Right cardiac atrium (tissue), 5 donors: ENCODE measurements at regions not wholly inside any gene's neighbourhood (a gene's known extent, or its start where the extent isn't known, plus 50 kb on each side); places are given as distances from the start of the nearest gene placed in this dataset.

ENCODE experiments used
- ATAC-seq, 2 donors: fragments of 200-7000 bp; cut with Tn5 transposase; one replicate each; pipeline versions ENCODE4 v1.8.0 to v1.9.1; 2020; ENCODE audit warnings: moderate library complexity in 2 of 2, mild to moderate bottlenecking in 1 of 2
- DNase-seq, 3 donors: peaks; one replicate each; pipeline ENCODE4 v3.0.0-alpha.2; 2020
- H3K27ac ChIP-seq: one replicate; pipeline ENCODE4 v1.5.1; 2013; ENCODE audit warnings: mild to moderate bottlenecking, low read length, control low read depth, moderate library complexity
- H3K27me3 ChIP-seq: one replicate; pipeline ENCODE4 v1.6.1; 2013; ENCODE audit not compliant: control insufficient read depth, insufficient read depth
- H3K4me1 ChIP-seq: one replicate; pipeline ENCODE4 v1.6.1; 2013; ENCODE audit warnings: low read length; ENCODE audit not compliant: control insufficient read depth, insufficient read depth
- H3K4me3 ChIP-seq: one replicate; pipeline ENCODE4 v1.5.1; 2013; ENCODE audit warnings: low read length, control low read depth
- H3K9me3 ChIP-seq: one replicate; pipeline ENCODE4 v1.6.1; 2013; ENCODE audit warnings: low read length; ENCODE audit not compliant: control insufficient read depth
- WGBS: extraction: QIAGEN DNeasy Blood & Tissue Kit; methylation state at CpG from one replicate; pipeline ENCODE4 v1.1.7; 2013; 5-methylcytosine and 5-hydroxymethylcytosine counted together
- intact Hi-C, 4 donors: fragments of 100-400 bp; cut with DNase I; formaldehyde crosslinking; loops; one replicate each; pipeline versions ENCODE4 v1.11.0 to v1.14.0; 2022 to 2023
- donor health status: healthy with polysubstance abuse.
- donor health status: DM: no; HTN: yes; CAD: no.
- donor health status: DM: no; HTN: no; CAD: no.
- donor health status: DM: no; HTN: yes; CAD: no; lungs with severe emphysema.
- donor health status: DM: yes; HTN: yes; CAD: no.

DNA sequence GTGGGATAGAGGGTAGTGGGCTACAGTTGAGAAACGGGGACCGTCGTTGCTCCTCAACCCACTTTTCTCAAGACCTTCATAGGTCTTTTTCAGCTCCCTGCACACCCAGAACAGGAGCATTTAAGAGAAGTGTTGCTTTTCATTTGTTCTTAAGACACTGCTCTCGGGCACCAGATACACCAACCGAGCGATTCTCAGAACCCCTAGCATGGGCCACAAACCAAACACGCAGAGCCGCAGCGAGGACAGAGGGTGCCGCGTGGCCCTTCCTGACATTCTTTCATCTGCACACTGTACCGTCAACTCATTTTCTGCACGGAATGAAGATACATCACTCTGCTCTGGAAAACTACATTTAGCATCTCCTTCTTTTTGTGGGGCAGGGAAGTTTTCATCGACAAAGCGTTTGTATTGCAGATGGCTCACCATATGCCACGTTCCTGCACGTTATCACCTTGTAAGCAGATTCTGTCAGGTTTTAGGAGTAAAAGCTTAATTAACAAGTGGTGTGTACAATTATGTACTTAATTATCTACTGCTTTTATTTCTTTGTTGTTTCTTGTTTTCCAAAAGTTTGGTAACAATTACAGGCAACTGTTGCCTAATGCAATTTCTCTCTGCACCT is 70.4 kb upstream of the MLN start:
- Histone ChIP-seq H3K4me1 (no peaks in the 10 kb centered on the region), H3K27ac (no peak overlapping the region), H3K4me3 (no peak overlapping the region), H3K27me3 (no peaks in the 10 kb centered on the region), H3K9me3 (no peaks in the 10 kb centered on the region)
- WGBS = 84% methylated on average over 17 of the region's 17 CpGs
- ATAC-seq (no peak), DNase-seq (no peak)
- intact Hi-C loops = no loop called here

DNA sequence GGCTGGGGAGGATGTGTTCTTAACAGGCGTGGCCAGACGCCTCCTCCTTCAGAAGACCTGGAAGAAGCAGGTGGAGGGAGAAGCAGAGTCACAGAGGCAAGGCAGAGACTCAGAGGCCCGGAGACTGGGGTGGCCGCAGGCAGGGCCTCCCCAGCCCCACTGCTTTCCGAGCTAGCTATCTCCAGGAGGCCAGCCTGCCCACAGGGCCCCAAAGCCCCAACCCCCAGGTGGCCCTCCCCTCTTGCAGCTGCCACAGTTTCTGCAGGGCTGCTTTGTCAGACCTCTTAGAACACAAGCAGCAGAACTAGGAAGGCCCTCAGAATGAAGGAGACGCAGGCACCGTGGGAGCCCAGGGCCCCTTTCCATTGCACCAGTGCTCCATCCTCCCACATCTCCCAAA is 69.0 kb upstream of the MLN start:
- 88% methylated on average over 7 of the region's 7 CpGs for WGBS
- intact Hi-C loops = no loop called here
- H3K27me3 ChIP-seq = no peaks in the 10 kb centered on the region

DNA sequence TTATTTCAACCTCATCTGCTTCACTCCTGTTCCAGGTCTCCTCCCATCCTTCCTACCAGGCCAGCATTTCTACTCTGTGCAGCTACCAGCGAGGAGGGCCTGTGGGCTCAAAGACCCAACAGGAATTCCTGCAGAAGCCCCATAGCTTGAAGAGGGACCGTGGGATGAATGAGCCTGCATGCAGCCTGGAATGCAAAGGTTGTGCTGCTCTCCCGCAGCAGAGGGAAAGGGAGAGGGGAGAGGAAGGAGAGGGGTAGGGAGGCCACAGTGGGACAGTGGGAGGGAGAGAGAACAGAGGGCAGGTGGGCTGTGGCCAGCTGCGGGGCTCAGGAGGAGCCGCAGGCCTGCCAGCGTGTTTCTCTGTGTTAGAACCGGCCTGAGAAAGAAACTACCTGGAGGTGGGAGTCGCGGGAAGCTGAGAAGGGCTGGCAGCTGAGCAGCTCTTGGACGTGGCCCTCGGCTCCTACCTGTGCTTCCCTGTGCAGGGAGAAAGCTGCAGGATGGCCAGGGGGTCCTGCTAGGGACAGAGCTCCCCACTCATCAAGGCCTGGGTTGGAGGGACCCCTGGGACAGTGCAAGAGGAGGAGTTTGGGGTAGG is 66.1 kb upstream of the MLN start:
- 52% methylated on average over 11 of the region's 11 CpGs for WGBS
- H3K27me3 ChIP-seq = no peaks in the 10 kb centered on the region
- no peak overlapping the region for H3K27ac ChIP-seq
- DNase-seq (peak in 1 of 3 donors; percentile 5), ATAC-seq (no peak)
- no peak overlapping the region for H3K4me3 ChIP-seq
- H3K9me3 ChIP-seq = no peaks in the 10 kb centered on the region
- H3K4me1 ChIP-seq = no peaks in the 10 kb centered on the region
- intact Hi-C loops = no loop called here

More for the DNA sequence above, 69.0 kb upstream of the MLN start:
- Histone ChIP-seq H3K4me1 (no peaks in the 10 kb centered on the region), H3K4me3 (no peak overlapping the region), H3K9me3 (no peaks in the 10 kb centered on the region), H3K27ac (no peak overlapping the region)
- peak in 1 of 3 donors; percentile 13 for DNase-seq
- ATAC-seq = no peak

DNA sequence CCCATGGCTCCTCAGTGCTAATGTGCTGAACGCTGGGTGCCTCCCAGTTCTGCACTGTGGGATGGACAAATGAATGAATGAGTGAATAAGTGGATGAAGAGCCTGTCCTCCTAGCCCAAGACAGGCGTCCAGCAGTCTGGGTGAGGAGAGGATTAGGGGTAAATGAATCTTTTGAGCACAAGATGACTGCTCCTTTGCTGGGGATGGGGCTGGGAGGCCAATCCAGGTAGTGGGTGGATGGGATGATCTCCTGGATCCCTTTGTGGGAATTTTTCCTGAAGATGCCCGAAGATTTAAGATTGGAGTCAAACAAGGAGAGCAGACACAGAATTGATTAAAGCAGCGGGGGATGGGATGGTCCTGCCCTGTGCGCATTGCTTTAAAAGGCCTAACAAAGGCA is 65.3 kb upstream of the MLN start:
- H3K9me3 ChIP-seq = no peaks in the 10 kb centered on the region
- ATAC-seq (no peak), DNase-seq (peak in 1 of 3 donors; percentile 5)
- no peaks in the 10 kb centered on the region for H3K4me1 ChIP-seq
- no peak overlapping the region for H3K4me3 ChIP-seq
- intact Hi-C loops = no loop called here
- WGBS = 63% methylated on average over 5 of the region's 5 CpGs
- no peaks in the 10 kb centered on the region for H3K27me3 ChIP-seq
- no peak overlapping the region for H3K27ac ChIP-seq

DNA sequence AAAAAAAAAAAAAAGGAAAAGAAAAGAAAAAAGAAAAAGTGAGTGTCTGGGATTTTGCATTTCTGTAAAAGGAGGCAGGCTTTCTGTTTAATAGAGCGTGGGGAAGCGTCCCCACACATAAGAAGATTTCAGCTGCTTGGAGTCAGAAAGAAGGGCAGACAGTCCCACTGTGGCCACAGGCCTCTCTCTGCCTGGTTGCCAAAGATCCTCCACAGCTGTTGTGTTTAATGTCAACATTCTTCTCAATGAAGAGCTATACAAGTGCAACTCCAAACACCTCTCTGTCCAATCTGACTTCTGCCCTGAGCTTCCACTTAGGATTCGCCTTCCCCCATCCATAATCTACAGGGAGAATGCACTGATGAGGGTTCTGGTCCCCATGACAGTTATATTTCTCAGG is 64.3 kb upstream of the MLN start:
- no peak for DNase-seq
- Histone ChIP-seq H3K9me3 (no peaks in the 10 kb centered on the region), H3K4me3 (no peak overlapping the region), H3K27ac (no peak overlapping the region), H3K4me1 (no peaks in the 10 kb centered on the region), H3K27me3 (no peaks in the 10 kb centered on the region)
- WGBS = 77% methylated on average over 3 of the region's 3 CpGs
- no peak for ATAC-seq
- intact Hi-C loops = no loop called here

DNA sequence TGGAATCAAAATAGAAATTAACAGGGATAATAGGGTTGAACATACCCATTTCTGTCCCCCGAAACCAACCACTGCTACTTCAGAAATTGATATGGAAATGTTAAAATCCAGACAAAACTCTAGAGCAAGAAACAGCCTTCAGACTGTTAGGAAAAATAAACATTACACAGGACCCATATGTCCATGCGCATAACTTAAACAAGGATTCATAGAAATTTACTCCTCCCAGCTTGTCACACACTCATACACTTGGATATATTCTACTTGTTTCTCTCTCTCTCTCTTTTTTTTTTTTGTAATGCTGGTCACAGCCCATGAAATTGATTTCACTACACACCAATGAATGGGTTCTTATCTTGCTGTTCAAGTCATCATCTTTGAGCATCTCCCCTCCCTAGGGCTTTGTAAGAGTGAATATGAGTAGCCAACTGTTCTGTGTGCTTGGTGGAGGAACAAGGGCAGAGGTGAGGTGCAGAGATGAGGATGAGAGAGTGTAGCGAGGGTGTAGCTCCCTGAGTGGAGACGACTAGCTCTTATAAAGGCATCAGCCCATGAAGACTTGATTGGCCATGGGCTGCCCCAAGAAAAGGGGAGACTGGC is 61.8 kb upstream of the MLN start:
- DNase-seq (no peak), ATAC-seq (no peak)
- no peak overlapping the region for H3K27ac ChIP-seq
- intact Hi-C loops = no loop called here
- 75% methylated on average over 4 of the region's 4 CpGs for WGBS
- H3K4me1 ChIP-seq = no peaks in the 10 kb centered on the region
- H3K9me3 ChIP-seq = no peaks in the 10 kb centered on the region
- no peaks in the 10 kb centered on the region for H3K27me3 ChIP-seq
- H3K4me3 ChIP-seq = no peak overlapping the region

DNA sequence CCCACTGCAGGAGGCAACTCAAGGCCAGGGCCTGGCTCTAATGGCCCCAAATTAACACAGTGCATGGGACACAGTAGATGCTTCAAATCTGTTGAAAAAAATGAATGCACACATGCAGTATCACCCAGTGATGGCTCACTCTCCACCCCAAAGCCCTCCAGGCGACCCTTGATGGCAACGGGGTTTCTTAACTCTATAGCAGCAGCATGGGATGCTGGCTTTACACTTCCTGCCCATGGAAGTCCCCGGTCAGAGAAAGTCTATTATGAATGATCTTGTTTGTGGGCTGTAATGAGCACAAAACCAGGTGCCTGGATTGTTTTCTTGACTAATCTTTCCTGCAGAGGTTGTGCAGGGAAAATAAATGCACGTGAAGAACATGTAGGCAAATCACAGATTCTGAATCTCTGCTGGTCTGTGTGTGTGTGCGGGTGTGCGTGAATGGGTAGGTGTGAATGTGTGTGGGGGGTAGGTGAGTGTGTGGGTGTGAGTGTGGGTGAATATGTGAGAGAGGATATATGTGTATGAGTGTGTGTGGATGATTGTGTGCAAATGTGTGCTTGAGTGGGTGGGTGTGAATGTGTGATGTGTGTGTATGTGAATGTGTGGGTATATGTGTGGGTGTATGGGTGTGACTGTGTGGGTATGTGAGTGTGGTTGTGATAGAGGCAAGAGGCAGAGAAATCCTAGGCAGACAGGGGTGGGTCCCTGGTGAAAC is 60.1 kb upstream of the MLN start:
- Histone ChIP-seq H3K9me3 (no peaks in the 10 kb centered on the region), H3K4me3 (no peak overlapping the region), H3K4me1 (no peaks in the 10 kb centered on the region), H3K27me3 (no peaks in the 10 kb centered on the region), H3K27ac (no peak overlapping the region)
- 64% methylated on average over 6 of the region's 6 CpGs for WGBS
- intact Hi-C loops = no loop called here
- ATAC-seq (no peak), DNase-seq (peak in 1 of 3 donors; percentile 11)

DNA sequence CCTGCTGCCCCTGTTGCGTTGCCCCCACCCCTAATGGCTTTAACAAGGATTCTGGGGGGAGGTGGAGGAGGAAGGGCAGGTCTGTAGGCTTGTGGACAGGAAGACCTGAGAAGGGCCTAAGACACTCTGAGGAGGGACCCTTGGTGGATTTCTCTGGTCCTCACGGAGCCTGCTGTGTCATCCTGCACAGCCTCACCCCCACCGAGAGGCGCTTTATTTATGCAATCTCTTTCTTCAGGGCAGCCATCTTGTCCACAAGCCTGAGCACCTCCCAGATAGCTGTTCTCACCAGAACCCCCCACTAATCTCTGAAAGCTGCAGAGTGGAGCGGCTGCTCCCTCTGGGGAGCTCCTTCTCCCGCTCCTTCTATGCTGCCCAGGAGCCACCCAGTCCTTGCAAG is 59.3 kb upstream of the MLN start:
- ATAC-seq (no peak), DNase-seq (no peak)
- no peak overlapping the region for H3K27ac ChIP-seq
- no peaks in the 10 kb centered on the region for H3K4me1 ChIP-seq
- intact Hi-C loops = no loop called here
- H3K4me3 ChIP-seq = no peak overlapping the region
- H3K27me3 ChIP-seq = no peaks in the 10 kb centered on the region
- 86% methylated on average over 6 of the region's 6 CpGs for WGBS
- no peaks in the 10 kb centered on the region for H3K9me3 ChIP-seq

DNA sequence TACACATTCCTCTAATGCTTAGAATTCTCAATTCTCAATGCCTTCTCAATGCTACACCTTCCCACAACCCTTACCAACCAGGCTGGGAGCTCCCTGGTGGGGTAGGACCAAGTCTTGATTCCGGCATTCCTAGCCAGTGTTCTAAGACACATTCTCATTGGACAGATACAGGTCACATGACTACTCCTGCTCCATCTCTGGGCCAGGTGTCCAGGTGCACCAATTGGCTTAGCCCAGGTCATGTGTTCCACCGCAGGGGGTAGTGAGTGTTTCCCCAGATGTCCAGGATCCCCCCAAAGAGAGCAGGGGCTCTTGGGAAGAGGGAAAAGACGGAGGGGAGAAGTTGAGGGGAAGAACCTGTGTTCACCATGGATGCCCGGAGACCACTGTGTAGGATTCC is 58.7 kb upstream of the MLN start:
- DNase-seq (no peak), ATAC-seq (no peak)
- Histone ChIP-seq H3K4me1 (no peaks in the 10 kb centered on the region), H3K9me3 (no peaks in the 10 kb centered on the region), H3K4me3 (no peak overlapping the region), H3K27ac (no peak overlapping the region), H3K27me3 (no peaks in the 10 kb centered on the region)
- WGBS = 74% methylated on average over 4 of the region's 4 CpGs
- intact Hi-C loops = no loop called here

GRCh38 chr6:33861722-33862121 is 57.9 kb upstream of the MLN start:
- Histone ChIP-seq H3K4me1 (no peaks in the 10 kb centered on the region), H3K4me3 (no peak overlapping the region), H3K9me3 (no peaks in the 10 kb centered on the region), H3K27me3 (no peaks in the 10 kb centered on the region), H3K27ac (no peak overlapping the region)
- ATAC-seq (no peak), DNase-seq (peak in 1 of 3 donors; percentile 15)
- 66% methylated on average over 2 of the region's 2 CpGs for WGBS
- intact Hi-C loops = no loop called here

DNA sequence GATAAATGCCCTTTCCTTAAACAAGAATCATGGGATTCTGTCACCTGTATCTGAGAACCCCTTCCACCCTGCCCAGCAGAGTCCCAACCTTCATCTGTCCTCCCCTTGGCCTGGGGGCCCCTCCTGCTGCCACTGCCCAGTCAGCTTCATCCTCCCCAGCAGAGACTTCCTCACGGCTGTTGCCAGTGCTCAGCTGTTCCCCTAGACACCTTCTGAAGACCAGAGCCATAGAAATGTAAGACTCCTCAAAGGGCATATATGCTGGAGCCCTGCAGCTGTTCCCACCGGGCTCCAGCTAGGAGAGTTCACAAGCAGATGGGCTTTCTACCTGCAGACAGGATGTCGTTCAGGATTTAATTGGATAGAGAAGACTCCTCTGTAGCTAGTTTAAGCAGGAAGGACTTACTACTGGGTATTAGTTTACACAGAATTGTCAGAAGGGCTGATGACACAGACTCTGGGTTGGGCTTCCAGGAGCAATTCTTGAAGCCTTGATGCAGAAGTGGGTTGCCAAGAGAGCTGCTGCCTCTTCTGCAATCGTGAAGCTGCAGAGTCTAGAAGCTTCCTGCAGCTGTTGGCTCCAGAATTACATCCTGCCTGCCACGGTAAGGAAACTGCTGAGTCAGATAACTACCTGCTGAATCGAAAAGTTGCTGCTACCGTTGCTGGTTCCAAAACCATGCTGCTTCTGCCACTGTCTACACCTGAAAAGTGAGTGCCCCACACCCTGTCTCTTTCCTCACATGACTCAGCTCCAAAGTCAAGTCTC is 57.1 kb upstream of the MLN start:
- no peak for ATAC-seq
- WGBS = 38% methylated on average over 7 of the region's 7 CpGs
- DNase-seq = peak in 1 of 3 donors; percentile 33
- Histone ChIP-seq H3K27ac (no peak overlapping the region), H3K4me3 (no peak overlapping the region), H3K9me3 (no peaks in the 10 kb centered on the region), H3K27me3 (no peaks in the 10 kb centered on the region), H3K4me1 (no peaks in the 10 kb centered on the region)
- intact Hi-C loops = no loop called here
